ENCODE measurements at regions not wholly inside any gene's neighbourhood (a gene's known extent, or its start where the extent isn't known, plus 50 kb on each side); places are given as distances from the start of the nearest gene placed in this dataset.

GRCh38 chr5:10854506-10855277 is 93.7 kb upstream of the DAP start:
- H4K20me1 ChIP-seq (ENCODE audit: control insufficient read depth, insufficient read depth, low read depth, low read length) = no peaks in the 10 kb centered on the region
- H3K79me2 ChIP-seq (ENCODE audit: control insufficient read depth, low read length) = no peaks in the 10 kb centered on the region
- no peaks in the 10 kb centered on the region for H3K9me2 ChIP-seq (replicated peaks; ENCODE audit: control insufficient read depth, low read length)
- no peaks in the 10 kb centered on the region for H3K4me1 ChIP-seq (ENCODE audit: control insufficient read depth, low read length)
- no peak overlapping the region for H3K4me2 ChIP-seq (ENCODE audit: low read length)
- H3K36me3 ChIP-seq (ENCODE audit: control insufficient read depth, low read length) = no peaks in the 10 kb centered on the region
- H3F3A ChIP-seq (ENCODE audit: control insufficient read depth, insufficient read depth) = no peaks in the 10 kb centered on the region
- no peak overlapping the region for H3K27ac ChIP-seq (ENCODE audit: low read depth, low read length)
- no peaks in the 10 kb centered on the region for H3K9me3 ChIP-seq (ENCODE audit: control insufficient read depth, insufficient read depth, low read length)
- H3K4me3 ChIP-seq (ENCODE audit: low read length) = no peak overlapping the region
- H3K27me3 ChIP-seq (ENCODE audit: control insufficient read depth, low read length) = no peaks in the 10 kb centered on the region; the same call in 1 of the 2 replicates
- TF ChIP-seq, protein P1, sequence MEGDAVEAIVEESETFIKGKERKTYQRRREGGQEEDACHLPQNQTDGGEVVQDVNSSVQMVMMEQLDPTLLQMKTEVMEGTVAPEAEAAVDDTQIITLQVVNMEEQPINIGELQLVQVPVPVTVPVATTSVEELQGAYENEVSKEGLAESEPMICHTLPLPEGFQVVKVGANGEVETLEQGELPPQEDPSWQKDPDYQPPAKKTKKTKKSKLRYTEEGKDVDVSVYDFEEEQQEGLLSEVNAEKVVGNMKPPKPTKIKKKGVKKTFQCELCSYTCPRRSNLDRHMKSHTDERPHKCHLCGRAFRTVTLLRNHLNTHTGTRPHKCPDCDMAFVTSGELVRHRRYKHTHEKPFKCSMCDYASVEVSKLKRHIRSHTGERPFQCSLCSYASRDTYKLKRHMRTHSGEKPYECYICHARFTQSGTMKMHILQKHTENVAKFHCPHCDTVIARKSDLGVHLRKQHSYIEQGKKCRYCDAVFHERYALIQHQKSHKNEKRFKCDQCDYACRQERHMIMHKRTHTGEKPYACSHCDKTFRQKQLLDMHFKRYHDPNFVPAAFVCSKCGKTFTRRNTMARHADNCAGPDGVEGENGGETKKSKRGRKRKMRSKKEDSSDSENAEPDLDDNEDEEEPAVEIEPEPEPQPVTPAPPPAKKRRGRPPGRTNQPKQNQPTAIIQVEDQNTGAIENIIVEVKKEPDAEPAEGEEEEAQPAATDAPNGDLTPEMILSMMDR (IDR thresholded peaks at IDR 0.05; ENCODE audit: low read depth, low read length, poor library complexity, severe bottlenecking) = no peak
- TF ChIP-seq EZH2phosphoT487 (IDR thresholded peaks at IDR 0.05; ENCODE audit: borderline replicate concordance, low read length) = no peak

- TF ChIP-seq EZH2phosphoT487 (IDR thresholded peaks at IDR 0.05; ENCODE audit: borderline replicate concordance, low read length) = no peak
- TF ChIP-seq, protein P1 (IDR thresholded peaks at IDR 0.05; ENCODE audit: low read depth, low read length, poor library complexity, severe bottlenecking) = no peak
- Histone ChIP-seq H3F3A (ENCODE audit: control insufficient read depth, insufficient read depth) (no peaks in the 10 kb centered on the region), H3K36me3 (ENCODE audit: control insufficient read depth, low read length) (no peaks in the 10 kb centered on the region), H4K20me1 (ENCODE audit: control insufficient read depth, insufficient read depth, low read depth, low read length) (no peaks in the 10 kb centered on the region), H3K9me3 (ENCODE audit: control insufficient read depth, insufficient read depth, low read length) (no peaks in the 10 kb centered on the region), H3K9me2 (replicated peaks; ENCODE audit: control insufficient read depth, low read length) (no peaks in the 10 kb centered on the region), H3K27ac (ENCODE audit: low read depth, low read length) (no peak overlapping the region), H3K27me3 (ENCODE audit: control insufficient read depth, low read length) (no peaks in the 10 kb centered on the region; the same call in 1 of the 2 replicates), H3K4me3 (ENCODE audit: low read length) (no peak overlapping the region), H3K4me1 (ENCODE audit: control insufficient read depth, low read length) (no peaks in the 10 kb centered on the region), H3K4me2 (ENCODE audit: low read length) (no peak overlapping the region), H3K79me2 (ENCODE audit: control insufficient read depth, low read length) (no peaks in the 10 kb centered on the region)
Observed at GRCh38 chr5:10853154-10853553, 92.1 kb upstream of the DAP start.

DNA sequence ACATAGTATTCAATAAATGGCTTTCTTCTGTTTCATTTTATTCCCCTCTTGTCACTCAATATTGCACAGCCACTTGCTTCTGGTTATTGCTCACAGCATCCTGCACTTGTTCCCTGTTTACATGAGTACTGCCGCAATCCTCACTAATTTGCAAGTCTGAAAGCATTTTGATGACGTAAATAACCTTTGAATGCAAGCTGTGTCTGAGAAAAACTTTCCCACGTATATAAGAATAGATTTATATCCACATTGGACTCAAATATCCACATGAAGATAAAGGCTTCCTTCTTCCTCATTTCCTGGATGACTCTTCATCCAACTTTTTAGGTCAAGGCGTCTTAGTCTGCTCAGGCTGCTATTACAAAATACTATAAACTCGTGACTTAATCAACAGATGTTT is 88.2 kb upstream of the DAP start:
- no peaks in the 10 kb centered on the region for H3F3A ChIP-seq (ENCODE audit: control insufficient read depth, insufficient read depth)
- H3K27me3 ChIP-seq (ENCODE audit: control insufficient read depth, low read length) = no peaks in the 10 kb centered on the region; the same call in 1 of the 2 replicates
- TF ChIP-seq, protein P1 (IDR thresholded peaks at IDR 0.05; ENCODE audit: low read depth, low read length, poor library complexity, severe bottlenecking) = no peak
- TF ChIP-seq EZH2phosphoT487 (IDR thresholded peaks at IDR 0.05; ENCODE audit: borderline replicate concordance, low read length) = no peak
- H3K9me3 ChIP-seq (ENCODE audit: control insufficient read depth, insufficient read depth, low read length) = no peaks in the 10 kb centered on the region
- no peak overlapping the region for H3K4me2 ChIP-seq (ENCODE audit: low read length)
- H3K4me3 ChIP-seq (ENCODE audit: low read length) = no peak overlapping the region
- no peak overlapping the region for H3K27ac ChIP-seq (ENCODE audit: low read depth, low read length)
- no peaks in the 10 kb centered on the region for H3K9me2 ChIP-seq (replicated peaks; ENCODE audit: control insufficient read depth, low read length)
- H3K36me3 ChIP-seq (ENCODE audit: control insufficient read depth, low read length) = no peaks in the 10 kb centered on the region
- no peaks in the 10 kb centered on the region for H4K20me1 ChIP-seq (ENCODE audit: control insufficient read depth, insufficient read depth, low read depth, low read length)
- H3K4me1 ChIP-seq (ENCODE audit: control insufficient read depth, low read length) = no peaks in the 10 kb centered on the region
- no peaks in the 10 kb centered on the region for H3K79me2 ChIP-seq (ENCODE audit: control insufficient read depth, low read length)
